SK-N-SH (cell line): ENCODE measurements at regions not wholly inside any gene's neighbourhood (a gene's known extent, or its start where the extent isn't known, plus 50 kb on each side); places are given as distances from the start of the nearest gene placed in this dataset.

Experiments used
- CTCF ChIA-PET: fragments of 300-600, 350-600 bp; formaldehyde crosslinking; extraction: SDS; loops from one replicate; lab custom pipeline; 2021; lab: Yijun Ruan, JAX
- POLR2A ChIA-PET: fragments of 350-600 bp; sonication (Branson Sonifier 250); formaldehyde crosslinking; extraction: SDS; loops from one replicate; lab custom pipeline; 2020; ENCODE audit warnings: antibody characterized with exemption, inconsistent platforms; lab: Yijun Ruan, JAX
- DNase-seq: peaks from one replicate; pipeline ENCODE4 v3.0.0; 2012
- H2AFZ ChIP-seq: fragments of 200-600 bp; sonication (generic); 2 replicates; pipeline ENCODE4 v1.8.1; 2016; ENCODE audit warnings: antibody characterized with exemption, mild to moderate bottlenecking, low read depth
- H3F3A ChIP-seq: fragments of 200-600 bp; sonication (generic); replicated peaks from 2 replicates; pipeline ENCODE3; 2016; ENCODE audit warnings: antibody characterized with exemption, mild to moderate bottlenecking; ENCODE audit not compliant: insufficient read depth
- H3K27ac ChIP-seq, 2 experiments: fragments of 200-500 bp in 1 of 2; fragments of 200-600 bp in 1 of 2; sonication (Bioruptor generic) in 1 of 2; sonication (generic), shearing (Covaris generic) in 1 of 2; 2 replicates each; pipeline versions ENCODE4 v1.5.1 to v1.6.1; 2014 to 2016; ENCODE audit warnings: low read depth in 2 of 2, inconsistent platforms in 1 of 2, low read length in 1 of 2, mild to moderate bottlenecking in 1 of 2, mixed read lengths in 1 of 2
- H3K27me3 ChIP-seq: fragments of 200-600 bp; sonication (generic), shearing (Covaris generic); 2 replicates; pipeline ENCODE4 v1.6.1; 2016; ENCODE audit warnings: mixed run types; ENCODE audit not compliant: insufficient read depth
- H3K36me3 ChIP-seq, 2 experiments: fragments of 200-500 bp in 1 of 2; fragments of 200-600 bp in 1 of 2; sonication (Bioruptor generic) in 1 of 2; sonication (generic) in 1 of 2; replicated peaks in 1 of 2; 2 replicates each; pipeline versions ENCODE3 to v1.5.1; 2014 to 2016; ENCODE audit warnings: low read length in 1 of 2, mild to moderate bottlenecking in 1 of 2; ENCODE audit not compliant: insufficient read depth in 2 of 2, control insufficient read depth in 1 of 2
- H3K4me1 ChIP-seq, 2 experiments: fragments of 200-500 bp in 1 of 2; fragments of 200-600 bp in 1 of 2; sonication (Bioruptor generic) in 1 of 2; sonication (generic), shearing (Covaris generic) in 1 of 2; 2 replicates each; pipeline versions ENCODE4 v1.5.1 to v1.6.1; 2014 to 2016; ENCODE audit warnings: low read depth in 1 of 2, low read length in 1 of 2, mixed run types in 1 of 2; ENCODE audit not compliant: insufficient read depth in 2 of 2, control insufficient read depth in 1 of 2
- H3K4me2 ChIP-seq: fragments of 200-600 bp; sonication (generic), shearing (Covaris generic); 2 replicates; pipeline ENCODE4 v1.6.1; 2017; ENCODE audit warnings: mixed run types
- H3K4me3 ChIP-seq, 2 experiments: fragments of 200-500 bp in 1 of 2; fragments of 200-600 bp in 1 of 2; sonication (Bioruptor generic) in 1 of 2; sonication (generic), shearing (Covaris generic) in 1 of 2; 2 replicates each; pipeline versions ENCODE4 v1.5.1 to v1.8.1; 2014 to 2016; ENCODE audit warnings: low read depth in 2 of 2, inconsistent platforms in 1 of 2, low read length in 1 of 2, mild to moderate bottlenecking in 1 of 2, mixed read lengths in 1 of 2, moderate library complexity in 1 of 2
- H3K79me2 ChIP-seq: fragments of 200-600 bp; sonication (generic); 2 replicates; pipeline ENCODE4 v1.8.1; 2017; ENCODE audit warnings: mild to moderate bottlenecking; ENCODE audit not compliant: insufficient read depth
- H3K9ac ChIP-seq: fragments of 200-600 bp; sonication (generic); 2 replicates; pipeline ENCODE4 v1.6.1; 2017; ENCODE audit warnings: mixed run types
- H3K9me2 ChIP-seq: fragments of 200-600 bp; sonication (generic); 2 replicates; pipeline ENCODE4 v1.6.1; 2017; ENCODE audit warnings: mixed run types
- H3K9me3 ChIP-seq: fragments of 200-600 bp; sonication (generic); 2 replicates; pipeline ENCODE4 v1.6.1; 2017; ENCODE audit warnings: mixed run types, mild to moderate bottlenecking, moderate library complexity
- H4K20me1 ChIP-seq: fragments of 200-600 bp; sonication (generic); 2 replicates; pipeline ENCODE4 v1.6.1; 2017; ENCODE audit warnings: mild to moderate bottlenecking, mixed run types; ENCODE audit not compliant: insufficient read depth
- ELF1 ChIP-seq: IDR thresholded peaks from 2 replicates; pipeline ENCODE4 v1.4.0; 2012
- EP300 ChIP-seq, 2 experiments: IDR thresholded peaks; 2 replicates each; pipeline versions ENCODE4 v1.4.0 to v1.6.1; 2012; ENCODE audit warnings: borderline replicate concordance in 1 of 2, low read depth in 1 of 2, low read length in 1 of 2
- FOSL2 ChIP-seq: IDR thresholded peaks from 2 replicates; pipeline ENCODE4 v1.4.0; 2012; ENCODE audit warnings: low read depth, mild to moderate bottlenecking, moderate library complexity, borderline replicate concordance
- FOXJ3 ChIP-seq: sonication (generic); formaldehyde crosslinking; IDR thresholded peaks from 2 replicates; pipeline ENCODE4 v1.5.1; 2020; ENCODE audit warnings: mild to moderate bottlenecking, missing genetic modification reagents
- GABPA ChIP-seq: IDR thresholded peaks from 2 replicates; pipeline ENCODE4 v1.4.0; 2012; ENCODE audit warnings: low read depth, mild to moderate bottlenecking
- IRF3 ChIP-seq: fragments of 150-350 bp; IDR thresholded peaks from 2 replicates; pipeline ENCODE4 v1.6.1; 2016; ENCODE audit warnings: mild to moderate bottlenecking, low read depth, low read length
- JUND ChIP-seq: IDR thresholded peaks from 2 replicates; pipeline ENCODE4 v1.4.0; 2012
- NFIC ChIP-seq: IDR thresholded peaks from 2 replicates; pipeline ENCODE4 v1.4.0; 2012; ENCODE audit warnings: borderline replicate concordance
- REST ChIP-seq: IDR thresholded peaks from 2 replicates; pipeline ENCODE4 v1.6.1; 2012; ENCODE audit warnings: mild to moderate bottlenecking, low read depth, low read length, moderate library complexity
- RXRA ChIP-seq: IDR thresholded peaks from 2 replicates; pipeline ENCODE4 v1.4.0; 2012; ENCODE audit warnings: low read depth, mild to moderate bottlenecking, borderline replicate concordance
- SMC3 ChIP-seq: IDR thresholded peaks from 2 replicates; pipeline ENCODE4 v1.6.1; 2012; ENCODE audit warnings: low read depth, low read length, improper control_type of control experiment
- TAF1 ChIP-seq: IDR thresholded peaks from 2 replicates; pipeline ENCODE4 v1.6.1; 2012; ENCODE audit warnings: low read depth, mild to moderate bottlenecking, low read length, moderate library complexity, borderline replicate concordance
- TEAD4 ChIP-seq: IDR thresholded peaks from 2 replicates; pipeline ENCODE4 v1.4.0; 2012; ENCODE audit warnings: mild to moderate bottlenecking, borderline replicate concordance; ENCODE audit not compliant: insufficient read depth
- USF2 ChIP-seq: fragments of 150-350 bp; IDR thresholded peaks from 2 replicates; pipeline ENCODE4 v1.6.1; 2017; ENCODE audit warnings: antibody characterized with exemption, low read length, low read depth, borderline replicate concordance
- WGBS: methylation state at CpG from one replicate; pipeline ENCODE4 v1.1.6; 2017; ENCODE audit warnings: low lambda C conversion rate; 5-methylcytosine and 5-hydroxymethylcytosine counted together

GRCh38 chr5:97923997-97924396 is 741.0 kb upstream of the RIOK2 start:
- no peaks in the 10 kb centered on the region for H3K9me3 ChIP-seq
- no peaks in the 10 kb centered on the region for H3K36me3 ChIP-seq
- no peaks in the 10 kb centered on the region for H3K9me2 ChIP-seq
- ChIA-PET CTCF (no interaction called here), POLR2A (no interaction called here)
- H3K4me3 ChIP-seq = no peak overlapping the region
- TF ChIP-seq FOXJ3 (CRISPR knock-in tag) (no peak), EP300 (IDR thresholded peaks at IDR 0.05; ENCODE audit: borderline replicate concordance in 1 of 2, low read depth in 1 of 2, low read length in 1 of 2) (no peak), TAF1 (no peak), IRF3 (no peak), JUND (no peak), ELF1 (no peak), USF2 (no peak), NFIC (no peak)
- no peak overlapping the region for H3K4me2 ChIP-seq
- H3K9ac ChIP-seq = no peak overlapping the region
- no peaks in the 10 kb centered on the region for H4K20me1 ChIP-seq
- H3K79me2 ChIP-seq = no peaks in the 10 kb centered on the region
- no peaks in the 10 kb centered on the region for H3F3A ChIP-seq
- no peak overlapping the region for H2AFZ ChIP-seq
- no peak overlapping the region for H3K27ac ChIP-seq
- 71% methylated on average over 1 of the region's 1 CpG for WGBS
- no peaks in the 10 kb centered on the region for H3K27me3 ChIP-seq
- no peaks in the 10 kb centered on the region for H3K4me1 ChIP-seq
- DNase-seq = no peak

GRCh38 chr5:97929383-97929782 is 746.3 kb upstream of the RIOK2 start:
- Histone ChIP-seq H2AFZ (no peak overlapping the region), H3K79me2 (no peaks in the 10 kb centered on the region), H3K4me1 (no peaks in the 10 kb centered on the region), H3K27ac (no peak overlapping the region), H3K9me2 (no peaks in the 10 kb centered on the region), H3F3A (no peaks in the 10 kb centered on the region), H3K27me3 (no peaks in the 10 kb centered on the region), H3K36me3 (no peaks in the 10 kb centered on the region), H3K9ac (no peak overlapping the region), H3K9me3 (no peaks in the 10 kb centered on the region), H3K4me3 (no peak overlapping the region), H3K4me2 (no peak overlapping the region), H4K20me1 (no peaks in the 10 kb centered on the region)
- 23% methylated on average over 1 of the region's 1 CpG for WGBS
- TF ChIP-seq REST (no peak), SMC3 (no peak), TEAD4 (no peak), FOSL2 (no peak), GABPA (no peak), RXRA (no peak)
- ChIA-PET POLR2A (no interaction called here), CTCF (no interaction called here)
- no peak for DNase-seq
